Choroid plexus epithelial cell (primary cell): ENCODE measurements at regions not wholly inside any gene's neighbourhood (a gene's known extent, or its start where the extent isn't known, plus 50 kb on each side); places are given as distances from the start of the nearest gene placed in this dataset.

ENCODE experiments used
- DNase-seq: peaks from one replicate; pipeline ENCODE4 v3.0.0-alpha.2; 2010; ENCODE audit warnings: low read depth
- H3K4me3 ChIP-seq: 2 replicates; pipeline ENCODE4 v1.5.1; 2011; ENCODE audit warnings: low read depth, mild to moderate bottlenecking, control low read depth, low read length, moderate library complexity
- TF ChIP-seq, protein P1 (sequence below): conservative IDR thresholded peaks from 2 replicates; pipeline ENCODE4 v1.5.1; 2011; ENCODE audit warnings: low read depth, mild to moderate bottlenecking, control low read depth, inconsistent platforms, low read length, moderate library complexity

DNA sequence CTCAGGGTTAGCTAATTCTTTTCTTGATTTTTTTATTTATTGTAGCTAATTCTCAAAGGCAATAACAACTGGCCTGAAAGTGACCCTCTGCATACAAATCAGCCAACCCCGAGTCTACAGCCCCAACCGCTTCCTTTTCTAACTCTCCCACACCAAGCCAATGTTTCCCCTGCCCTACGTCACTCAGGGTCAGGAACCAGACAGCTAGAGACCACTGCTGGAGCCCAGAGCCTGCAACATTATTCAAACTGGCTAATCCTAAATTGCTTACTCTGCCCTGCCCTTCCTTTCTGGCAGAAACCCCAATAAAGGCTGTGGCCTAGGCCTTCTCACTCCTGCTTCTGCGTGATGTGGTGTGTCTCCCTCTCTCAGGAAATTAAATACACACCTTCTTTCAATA, 320.7 kb downstream of the CBLN4 start:
- DNase-seq: no peak
- TF ChIP-seq, protein P1, sequence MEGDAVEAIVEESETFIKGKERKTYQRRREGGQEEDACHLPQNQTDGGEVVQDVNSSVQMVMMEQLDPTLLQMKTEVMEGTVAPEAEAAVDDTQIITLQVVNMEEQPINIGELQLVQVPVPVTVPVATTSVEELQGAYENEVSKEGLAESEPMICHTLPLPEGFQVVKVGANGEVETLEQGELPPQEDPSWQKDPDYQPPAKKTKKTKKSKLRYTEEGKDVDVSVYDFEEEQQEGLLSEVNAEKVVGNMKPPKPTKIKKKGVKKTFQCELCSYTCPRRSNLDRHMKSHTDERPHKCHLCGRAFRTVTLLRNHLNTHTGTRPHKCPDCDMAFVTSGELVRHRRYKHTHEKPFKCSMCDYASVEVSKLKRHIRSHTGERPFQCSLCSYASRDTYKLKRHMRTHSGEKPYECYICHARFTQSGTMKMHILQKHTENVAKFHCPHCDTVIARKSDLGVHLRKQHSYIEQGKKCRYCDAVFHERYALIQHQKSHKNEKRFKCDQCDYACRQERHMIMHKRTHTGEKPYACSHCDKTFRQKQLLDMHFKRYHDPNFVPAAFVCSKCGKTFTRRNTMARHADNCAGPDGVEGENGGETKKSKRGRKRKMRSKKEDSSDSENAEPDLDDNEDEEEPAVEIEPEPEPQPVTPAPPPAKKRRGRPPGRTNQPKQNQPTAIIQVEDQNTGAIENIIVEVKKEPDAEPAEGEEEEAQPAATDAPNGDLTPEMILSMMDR: no peak
- H3K4me3 ChIP-seq: no peak overlapping the region

DNA sequence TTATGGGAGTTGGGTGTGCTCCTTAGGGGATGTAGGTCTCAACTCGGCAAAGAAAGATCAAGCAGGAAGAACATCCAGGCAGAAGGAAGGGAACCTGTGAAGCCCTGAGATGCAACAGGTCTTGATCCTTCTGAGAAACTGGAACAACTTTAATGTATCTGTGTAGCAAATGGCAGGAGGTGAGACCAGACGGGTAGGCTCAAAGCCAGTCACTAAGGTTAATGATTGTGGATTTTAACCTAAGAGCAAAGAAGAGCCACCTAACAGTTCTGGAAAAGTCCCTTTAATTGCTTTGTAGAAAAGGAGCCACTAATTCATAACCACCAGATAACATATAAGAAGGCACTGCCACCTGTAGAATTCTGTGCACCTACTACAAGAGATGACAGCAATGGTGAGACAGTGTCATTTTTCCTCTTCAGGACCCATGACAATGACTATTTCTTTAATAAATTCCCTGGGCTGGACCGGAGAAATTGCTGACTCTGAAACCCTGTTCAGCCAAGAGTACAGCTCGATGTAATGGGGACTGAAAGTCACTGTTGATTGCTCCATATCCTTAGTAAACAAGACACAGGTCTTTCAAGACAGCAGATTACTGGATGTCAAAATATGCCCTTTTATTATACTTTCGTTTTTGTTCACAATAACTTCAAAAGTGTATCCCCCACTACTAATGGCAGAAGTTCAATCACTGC, 326.2 kb downstream of the CBLN4 start:
- no peak for DNase-seq
- TF ChIP-seq, protein P1: no peak
- no peak overlapping the region for H3K4me3 ChIP-seq

DNA sequence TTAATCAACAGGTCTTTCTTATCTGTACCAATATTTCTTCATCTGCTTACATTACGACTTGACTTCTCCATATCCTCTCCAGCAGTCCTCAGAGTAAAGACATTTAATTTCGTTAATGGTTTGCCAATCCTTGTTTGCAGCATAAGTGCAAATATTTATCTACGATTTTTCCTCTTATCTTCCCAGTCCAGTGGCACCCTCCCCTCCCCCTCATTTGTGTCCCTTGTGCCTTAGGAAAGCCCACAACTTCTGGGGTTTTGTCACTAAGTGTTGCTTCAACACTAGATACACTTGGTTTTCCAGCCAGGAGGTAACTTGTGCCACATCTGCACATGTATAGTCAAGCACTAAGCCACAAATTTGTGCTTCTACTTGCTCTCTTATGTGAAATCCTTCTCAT, 327.2 kb downstream of the CBLN4 start:
- no peak overlapping the region for H3K4me3 ChIP-seq
- TF ChIP-seq, protein P1: no peak
- no peak for DNase-seq

DNA sequence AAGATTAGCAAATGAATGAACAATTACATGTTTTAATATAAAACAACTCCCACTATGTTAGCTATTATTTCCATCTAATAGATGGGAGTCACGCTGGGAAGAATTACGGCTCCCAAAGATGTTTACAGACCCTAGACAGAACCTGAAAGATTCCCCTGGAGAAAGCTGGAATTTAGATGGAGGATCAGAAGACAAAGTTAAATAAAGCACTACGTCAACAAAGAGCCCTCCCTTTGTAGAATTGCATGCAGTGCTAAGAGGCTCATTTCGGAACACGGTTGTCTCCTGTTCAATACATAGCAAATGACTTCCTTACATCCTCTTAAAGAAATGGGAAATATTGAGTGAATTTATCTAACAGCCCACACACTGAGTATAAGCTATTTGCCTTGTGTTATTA, 328.3 kb downstream of the CBLN4 start:
- DNase-seq: no peak

DNA sequence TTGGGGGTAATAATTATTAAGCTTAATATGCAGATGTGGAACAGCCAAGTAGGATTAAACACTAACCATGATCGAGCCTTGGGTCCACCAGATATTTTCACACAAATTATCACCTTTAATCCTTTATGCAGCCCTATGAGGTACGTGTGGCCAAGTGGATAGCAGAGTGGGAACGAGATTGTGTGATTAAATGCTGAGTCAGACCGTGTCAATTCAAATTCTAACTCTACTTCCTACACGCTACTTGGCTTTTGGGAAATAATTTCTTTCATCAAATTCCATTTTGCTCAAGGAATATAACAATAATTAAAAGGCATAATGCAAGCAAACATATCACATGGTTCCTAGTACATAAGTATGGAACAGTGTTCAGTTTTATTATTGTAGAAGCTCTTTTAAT, 329.2 kb downstream of the CBLN4 start:
- DNase-seq: no peak
- H3K4me3 ChIP-seq: no peak overlapping the region
- TF ChIP-seq, protein P1: no peak

More for the DNA sequence above, 328.3 kb downstream of the CBLN4 start:
- no peak overlapping the region for H3K4me3 ChIP-seq
- TF ChIP-seq, protein P1: no peak

DNA sequence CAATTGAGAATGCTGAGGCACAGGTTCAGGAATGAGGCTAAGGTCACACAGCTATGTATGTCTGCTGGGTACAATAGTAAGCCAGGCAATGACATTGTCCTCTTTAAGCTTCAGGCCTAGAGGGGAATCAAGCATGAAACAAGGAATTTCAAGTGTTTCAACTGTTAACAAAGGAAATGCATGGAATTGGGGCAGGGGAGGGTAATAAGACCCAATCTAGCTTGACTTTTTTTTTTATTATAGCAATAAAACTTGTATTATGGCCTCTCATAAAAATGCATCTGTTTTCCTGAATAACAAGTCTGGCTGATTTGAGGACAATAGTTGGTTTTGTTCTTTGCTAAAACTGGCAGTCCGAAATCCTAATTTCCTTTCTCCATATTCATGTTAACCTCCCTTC, 336.7 kb downstream of the CBLN4 start:
- no peak overlapping the region for H3K4me3 ChIP-seq
- DNase-seq: no peak
- TF ChIP-seq, protein P1: no peak

DNA sequence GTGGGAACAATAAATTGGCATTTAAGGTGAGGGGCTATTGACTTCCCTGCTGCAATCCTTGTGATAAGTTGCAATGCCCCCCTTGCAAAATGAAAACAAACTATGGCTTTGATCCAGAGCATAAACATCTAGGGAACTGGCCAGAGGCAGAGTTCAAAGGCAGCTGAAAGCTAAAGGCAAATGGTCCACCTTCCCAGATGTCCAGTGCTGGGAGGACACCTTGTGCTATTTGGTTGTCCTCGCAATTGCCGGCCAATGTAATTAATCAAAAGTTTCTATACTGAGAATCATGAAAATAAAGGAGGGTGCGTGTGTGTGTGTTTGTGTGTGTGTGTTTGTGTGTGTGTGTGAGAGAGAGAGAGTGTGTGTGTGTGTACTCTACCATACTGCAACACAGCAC, 337.4 kb downstream of the CBLN4 start:
- no peak overlapping the region for H3K4me3 ChIP-seq
- TF ChIP-seq, protein P1: no peak
- DNase-seq: no peak
